HG03095 (cell line): ENCODE measurements at regions not wholly inside any gene's neighbourhood (a gene's known extent, or its start where the extent isn't known, plus 50 kb on each side); places are given as distances from the start of the nearest gene placed in this dataset.
"Not testable (repeated sequence)": the region's sequence is repeated elsewhere in the genome, so short reads cannot be mapped to it uniquely, and the experiment has no call there.

ENCODE experiments used
- ATAC-seq: cut with Tn5 transposase; IDR thresholded peaks from one replicate; pipeline ENCODE4 v1.9.1; 2021; ENCODE audit warnings: moderate library complexity; ENCODE audit not compliant: unreplicated experiment

DNA sequence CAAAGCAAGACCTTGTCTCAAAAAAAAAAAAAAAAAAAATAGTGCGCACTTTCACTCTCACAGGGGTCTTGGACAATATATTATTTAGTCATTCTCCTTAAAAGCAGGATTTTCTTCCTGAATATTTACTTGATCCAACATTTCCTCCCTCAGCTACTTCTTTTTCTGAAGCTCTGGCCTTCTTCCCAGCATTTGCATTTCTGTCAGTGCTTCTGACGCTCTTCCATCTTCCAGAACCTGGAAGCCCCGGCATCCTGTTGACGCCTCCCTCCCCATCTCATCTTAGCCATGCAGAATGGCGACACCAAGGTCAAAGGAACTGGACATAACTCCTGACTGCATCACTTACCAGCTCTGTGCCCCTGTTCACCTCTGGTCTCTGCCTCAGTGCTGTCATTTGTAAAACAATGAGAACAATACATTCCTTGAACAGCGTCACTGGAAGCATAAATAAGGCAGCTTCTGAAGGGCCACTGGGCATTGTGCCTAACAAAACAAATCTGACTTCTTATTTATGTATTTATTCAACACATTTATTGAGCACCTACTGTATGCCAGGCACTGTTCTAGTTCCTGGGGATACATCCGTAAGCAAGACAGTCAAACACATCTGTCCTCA lies 90.9 kb upstream of the MDM1 start:
- no peak for ATAC-seq

DNA sequence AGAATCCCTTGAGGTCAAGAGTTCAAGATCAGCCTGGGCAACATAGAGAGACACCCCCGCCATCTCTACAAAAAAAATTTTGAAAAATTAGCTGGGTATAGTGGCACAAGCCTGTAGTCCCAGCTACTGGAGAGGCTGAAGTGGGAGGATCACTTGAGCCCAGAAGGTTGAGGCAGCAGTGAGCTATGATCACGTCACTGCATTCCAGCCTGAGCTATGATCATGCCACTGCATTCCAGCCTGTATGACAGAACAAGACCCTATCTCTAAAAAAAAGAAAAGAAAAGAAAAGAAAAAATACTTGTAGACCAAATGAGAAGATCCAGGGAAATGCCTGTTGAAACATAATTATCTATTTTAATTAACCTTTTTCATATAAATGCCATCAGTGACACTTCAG lies 93.8 kb upstream of the MDM1 start:
- ATAC-seq, result no peak

DNA sequence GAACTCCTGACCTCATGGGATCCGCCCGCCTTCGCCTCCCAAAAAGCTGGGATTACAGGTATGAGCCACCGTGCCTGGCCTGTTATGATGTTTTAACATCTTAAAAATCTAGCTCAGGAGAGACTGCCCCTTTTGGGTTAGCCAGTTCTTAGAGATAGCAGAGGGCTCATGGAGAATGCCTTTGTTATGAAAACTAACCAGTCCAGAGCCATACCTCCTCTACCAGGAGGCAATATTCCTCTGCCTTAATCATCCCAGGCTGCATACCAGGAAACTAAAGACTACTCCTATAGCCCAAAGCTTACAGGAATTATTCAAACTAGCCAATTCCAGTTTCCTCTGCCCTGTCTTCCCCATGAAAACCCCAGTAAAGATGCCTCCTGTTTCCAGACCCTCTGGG lies 96.0 kb upstream of the MDM1 start:
- ATAC-seq, result no peak

DNA sequence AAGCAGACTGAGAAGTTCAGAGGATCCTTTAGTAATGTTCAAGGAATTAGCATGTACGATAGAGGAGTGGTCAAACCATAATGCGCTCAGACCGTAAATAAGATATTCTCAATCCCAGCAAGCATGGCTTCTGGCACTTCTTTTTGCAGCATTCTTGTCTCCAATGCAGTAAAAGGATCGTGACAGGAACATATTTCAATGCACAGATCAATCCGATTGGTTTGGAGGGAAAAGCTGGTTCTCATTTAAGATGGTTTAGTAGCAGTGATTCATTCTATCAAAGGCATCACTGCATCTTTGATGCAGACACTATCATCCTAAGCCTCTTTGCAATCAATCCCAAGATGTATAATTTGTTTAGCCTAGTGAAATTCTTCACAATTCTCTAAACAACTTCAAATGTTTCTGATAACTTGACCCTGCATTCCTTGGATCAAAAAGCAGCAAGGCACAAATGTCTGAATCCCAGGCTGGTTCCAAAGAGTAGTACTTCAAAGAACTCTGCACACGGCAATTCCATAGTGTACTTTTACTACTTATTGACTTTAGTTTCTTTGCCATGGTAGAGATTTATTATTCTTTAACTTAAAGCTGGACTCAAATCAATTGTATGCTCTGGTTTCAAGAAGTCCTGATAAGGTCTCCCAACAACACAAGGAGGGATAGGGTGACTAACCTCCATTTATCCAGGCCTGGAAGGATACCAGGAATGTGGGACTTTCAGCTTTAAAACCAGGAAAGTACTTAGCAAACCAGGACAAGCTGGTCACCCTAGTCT lies 96.8 kb upstream of the MDM1 start:
- ATAC-seq, result no peak

DNA sequence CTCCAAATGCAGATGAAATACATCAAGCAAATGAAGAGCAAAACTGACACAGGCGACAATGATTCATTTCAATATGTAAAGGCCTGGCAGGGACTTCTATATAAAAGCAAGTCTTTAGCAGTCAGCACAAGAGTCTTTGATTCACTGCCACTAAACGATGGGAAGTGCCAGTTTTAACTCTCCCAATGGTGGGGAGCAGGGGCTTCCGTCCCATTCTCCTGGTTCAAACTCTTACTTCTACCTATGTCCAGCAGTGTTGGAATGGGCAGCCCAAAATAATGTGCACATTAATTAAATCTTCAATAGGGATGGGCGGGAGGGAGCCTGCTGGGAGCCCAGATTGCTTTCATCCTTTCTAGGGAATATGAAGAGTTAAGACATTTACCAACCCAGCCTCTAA lies 97.5 kb upstream of the MDM1 start:
- no peak for ATAC-seq

DNA sequence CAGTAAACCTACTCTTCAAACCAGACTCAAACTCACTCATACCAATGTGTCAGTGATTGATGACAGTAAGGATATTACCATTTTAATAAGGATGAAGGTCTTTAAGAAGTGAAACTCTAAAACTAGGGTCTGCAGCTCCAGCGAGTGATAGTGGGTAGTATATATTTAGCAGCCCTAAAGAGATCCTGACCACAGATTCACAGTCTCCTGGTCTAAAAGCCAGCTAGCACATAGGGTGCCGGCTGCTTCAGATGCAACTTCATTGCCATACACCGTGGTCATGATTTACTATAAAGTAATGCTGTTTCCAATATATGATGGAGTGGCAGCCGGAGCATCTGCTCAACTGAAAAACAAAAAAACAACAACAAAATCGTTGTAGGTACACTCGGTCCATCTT lies 99.6 kb upstream of the MDM1 start:
- no peak for ATAC-seq

DNA sequence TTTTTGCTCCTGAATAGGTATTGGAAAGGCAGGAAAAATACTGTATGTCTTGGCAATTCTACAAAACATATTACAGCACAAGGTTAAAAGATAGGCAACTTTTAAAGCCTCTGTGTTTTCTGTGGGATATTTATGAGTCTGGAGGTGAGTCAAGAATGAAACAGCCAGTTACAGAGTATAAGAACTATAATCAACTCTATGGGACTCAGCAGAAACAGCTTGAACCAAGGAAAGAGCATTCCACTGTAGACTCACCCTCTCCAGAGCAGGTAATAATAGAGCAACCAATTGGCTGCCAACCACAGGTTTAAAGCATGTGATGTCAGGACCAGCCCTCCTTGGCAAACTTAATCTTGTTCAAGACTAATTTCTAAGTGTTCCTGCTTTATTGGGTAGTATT lies 100.5 kb upstream of the MDM1 start:
- ATAC-seq, result no peak

DNA sequence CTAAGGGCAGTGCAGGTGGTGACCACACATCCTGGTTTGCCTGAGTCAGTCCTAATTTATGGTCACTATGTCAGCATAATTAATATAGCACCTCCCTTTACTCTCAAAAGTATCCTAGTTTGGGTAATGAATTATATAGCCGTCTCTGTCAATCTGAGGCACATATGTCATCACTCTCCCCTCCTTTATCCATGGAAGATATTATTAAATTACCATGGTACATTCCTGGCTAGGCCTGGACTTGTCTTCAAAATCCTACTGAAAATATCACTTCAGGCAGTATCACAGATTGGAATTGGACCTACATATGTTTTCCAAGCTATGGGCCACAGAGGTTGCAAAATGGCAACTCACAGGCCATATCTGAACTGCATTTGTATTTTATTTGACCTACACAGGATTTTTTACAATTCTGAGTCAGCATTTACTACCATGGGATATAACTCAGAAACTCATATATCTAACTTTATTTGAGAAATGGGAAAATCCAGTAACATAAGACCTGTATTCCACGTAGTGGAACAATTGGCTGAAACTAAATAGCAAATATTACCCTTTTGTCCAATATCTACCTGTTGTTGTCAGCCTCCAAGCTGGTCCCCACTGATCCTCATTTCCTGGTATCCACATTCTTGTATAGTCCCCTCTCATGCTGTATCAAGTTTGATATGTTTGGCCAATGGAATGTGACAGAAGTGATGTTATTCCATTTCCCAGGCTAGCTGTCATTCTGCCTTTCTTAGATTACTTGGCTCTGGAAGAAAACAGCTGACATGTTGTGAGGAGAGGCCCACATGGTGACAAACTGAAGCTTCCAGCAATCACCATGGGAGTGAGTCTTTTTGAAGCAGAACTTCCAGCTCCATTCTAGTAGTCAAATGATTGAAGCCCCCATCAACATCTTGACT lies 102.5 kb upstream of the MDM1 start:
- ATAC-seq, result no peak

DNA sequence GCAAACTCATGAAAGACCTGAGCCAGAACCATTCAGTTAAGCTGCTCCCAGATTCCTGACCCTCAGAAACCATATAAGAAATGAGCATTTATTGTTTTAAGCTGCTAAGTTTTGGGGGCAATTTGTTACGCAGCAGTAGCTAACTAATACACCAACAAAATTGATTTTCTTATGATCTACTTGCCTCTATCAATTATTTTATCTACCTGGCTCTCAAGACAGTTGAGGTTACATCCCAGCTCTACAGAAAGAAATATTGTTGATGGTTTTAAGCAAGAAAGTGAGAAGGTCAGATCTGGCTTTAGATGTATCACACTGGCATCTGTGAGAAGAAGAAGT lies 103.1 kb upstream of the MDM1 start:
- ATAC-seq, result no peak

DNA sequence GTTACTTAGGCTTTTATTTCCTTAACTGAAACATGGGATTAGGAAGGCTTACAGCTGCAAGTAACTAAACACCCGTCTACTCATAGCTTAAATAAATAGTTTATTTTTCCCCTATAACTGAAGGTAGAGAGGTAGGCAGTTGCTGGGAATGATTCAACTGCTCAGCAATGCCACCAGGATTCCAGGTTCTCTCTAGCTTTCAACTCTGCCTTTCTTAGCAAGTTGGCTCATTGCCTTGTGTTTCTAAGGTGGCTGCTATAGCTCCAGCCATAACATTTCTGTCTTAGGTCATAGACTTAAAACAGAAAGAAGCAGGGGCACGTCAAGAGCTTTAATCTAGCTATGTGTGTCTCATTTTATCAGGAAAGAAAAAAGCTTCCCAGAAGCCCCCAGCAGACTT lies 103.7 kb upstream of the MDM1 start:
- ATAC-seq, result no peak

DNA sequence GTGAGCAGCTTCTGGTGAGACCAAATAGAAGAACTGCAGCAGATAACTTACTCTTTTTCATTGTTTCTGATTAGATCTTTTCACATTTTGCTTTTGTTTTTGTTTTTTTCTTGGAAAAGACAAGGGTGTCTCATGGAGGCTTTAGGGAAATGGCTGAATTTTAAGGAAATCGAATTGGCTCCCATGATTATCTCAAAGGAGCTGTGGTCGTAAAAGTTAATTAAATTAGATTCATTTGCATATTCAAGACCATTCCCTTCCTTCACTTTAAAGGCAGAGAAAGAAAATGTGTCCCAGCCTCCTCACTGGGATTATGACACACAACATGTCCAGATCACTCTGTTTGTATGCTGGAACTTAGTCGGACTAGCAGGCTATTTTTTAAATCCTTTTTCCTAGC lies 106.4 kb upstream of the MDM1 start:
- ATAC-seq, result no peak

DNA sequence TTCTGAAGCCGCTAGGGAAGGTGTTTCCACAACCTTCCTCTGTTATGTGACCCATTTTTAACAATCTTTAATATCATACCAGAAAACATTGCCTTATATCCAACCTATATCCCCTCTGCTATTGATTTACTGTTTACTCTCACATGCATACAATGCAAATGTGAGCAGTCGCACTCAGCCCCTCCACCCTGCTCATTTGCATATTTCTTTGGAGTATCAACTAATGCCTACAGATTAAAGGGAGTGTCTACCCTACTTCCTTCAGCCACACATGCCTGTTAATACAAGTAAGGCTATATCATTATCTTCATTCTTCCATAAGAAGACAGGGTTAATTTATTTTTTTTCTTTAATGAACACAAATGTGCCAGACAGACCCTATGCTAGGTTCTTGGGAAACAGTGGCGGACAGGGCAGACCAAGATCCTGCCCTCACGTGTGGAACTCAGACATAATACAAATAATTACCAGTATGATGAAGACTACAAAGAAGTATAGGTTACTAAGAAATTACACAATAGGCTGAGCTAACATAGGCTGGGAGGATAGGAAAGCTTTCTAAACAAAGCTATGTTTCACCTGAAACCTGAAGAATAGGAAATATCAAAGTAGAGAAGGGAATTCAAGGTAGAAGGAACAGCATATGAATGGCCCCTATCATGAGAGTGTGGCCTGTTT lies 107.3 kb upstream of the MDM1 start:
- no peak for ATAC-seq

DNA sequence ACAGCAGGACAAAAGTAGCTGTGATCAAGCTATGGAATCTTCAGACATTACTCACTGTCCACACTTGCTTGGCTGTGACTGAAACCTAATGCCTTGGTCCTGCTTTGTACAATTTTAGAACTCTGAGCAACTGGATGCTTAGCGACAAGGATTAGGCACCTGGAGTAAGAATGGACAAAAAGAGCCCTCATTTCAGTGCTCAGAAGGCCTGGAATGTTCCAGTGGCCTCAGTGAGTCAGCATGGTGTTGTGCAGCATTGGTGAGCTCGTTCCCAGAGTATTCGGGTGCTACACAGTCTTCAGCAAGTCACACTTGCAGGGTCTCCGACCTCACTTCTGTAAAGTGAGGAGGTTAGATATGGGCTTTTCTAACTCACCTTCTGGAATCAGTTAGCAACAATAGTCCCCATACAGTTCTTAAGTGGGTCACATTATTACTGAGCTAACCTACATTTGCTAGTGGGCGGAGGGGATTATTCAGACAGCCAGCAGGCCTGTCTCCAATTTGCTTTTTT lies 108.0 kb upstream of the MDM1 start:
- no peak for ATAC-seq

DNA sequence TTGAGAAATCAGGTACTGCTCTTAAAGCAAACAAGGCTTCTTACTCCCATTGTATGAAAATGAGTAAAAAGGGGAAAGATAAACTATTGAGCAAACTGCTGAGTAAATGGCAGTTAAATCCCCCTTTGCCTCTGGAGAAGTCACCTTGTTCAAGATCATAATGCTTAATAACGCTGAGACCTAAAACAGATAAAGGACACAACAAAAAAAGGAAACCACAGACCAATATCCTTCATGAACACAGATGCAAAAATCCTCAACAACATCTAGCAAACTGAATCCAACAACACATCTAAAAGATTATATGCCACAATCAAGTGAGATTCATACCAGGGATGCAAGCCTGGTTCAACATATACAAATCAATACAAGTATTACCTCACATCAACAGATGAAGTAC lies 109.0 kb upstream of the MDM1 start:
- ATAC-seq, result no peak

DNA sequence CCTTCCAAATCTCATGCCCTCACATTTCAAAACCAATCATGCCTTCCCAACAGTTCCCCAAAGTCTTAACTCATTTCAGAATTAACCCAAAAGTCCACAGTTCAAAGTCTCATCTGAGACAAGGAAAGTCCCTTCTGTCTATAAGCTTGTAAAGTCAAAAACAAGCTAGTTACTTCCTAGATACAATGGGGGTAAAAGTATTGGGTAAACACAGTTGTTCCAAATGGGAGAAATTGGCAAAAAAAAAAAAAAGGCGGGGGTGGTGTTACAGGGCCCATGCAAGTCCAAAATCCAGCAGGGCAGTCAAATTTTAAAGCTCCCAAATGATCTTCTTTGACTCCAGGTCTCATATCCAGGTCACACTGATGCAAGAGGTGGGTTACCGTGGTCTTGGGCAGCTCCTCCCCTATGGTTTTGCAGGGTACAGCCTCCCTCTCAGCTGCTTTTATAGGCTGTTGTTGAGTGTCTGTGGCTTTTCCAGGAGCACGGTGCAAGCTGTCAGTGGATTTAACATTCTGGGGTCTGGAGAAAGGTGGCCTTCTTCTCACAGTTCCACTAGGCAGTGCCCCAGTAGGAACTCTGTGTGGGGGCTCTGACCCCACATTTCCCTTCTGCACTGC lies 110.3 kb upstream of the MDM1 start:
- ATAC-seq, result not testable (repeated sequence)

DNA sequence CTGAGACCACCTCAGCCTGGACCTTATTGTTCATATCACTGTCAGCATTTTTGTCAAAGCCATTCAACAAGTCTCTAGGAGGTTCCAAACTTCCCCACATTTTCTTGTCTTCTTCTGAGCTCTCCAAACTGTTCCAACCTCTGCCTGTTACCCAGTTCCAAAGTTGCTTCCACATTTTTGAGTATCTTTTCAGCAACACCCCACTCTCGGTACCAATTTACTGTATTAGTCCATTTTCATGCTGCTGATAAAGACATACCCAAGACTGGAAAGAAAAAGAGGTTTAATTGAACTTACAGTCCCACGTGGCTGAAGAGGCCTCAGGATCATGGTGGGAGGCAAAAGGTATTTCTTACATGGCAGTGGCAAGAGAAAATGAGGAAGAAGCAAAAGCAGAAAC lies 111.5 kb upstream of the MDM1 start:
- not testable (repeated sequence) for ATAC-seq

DNA sequence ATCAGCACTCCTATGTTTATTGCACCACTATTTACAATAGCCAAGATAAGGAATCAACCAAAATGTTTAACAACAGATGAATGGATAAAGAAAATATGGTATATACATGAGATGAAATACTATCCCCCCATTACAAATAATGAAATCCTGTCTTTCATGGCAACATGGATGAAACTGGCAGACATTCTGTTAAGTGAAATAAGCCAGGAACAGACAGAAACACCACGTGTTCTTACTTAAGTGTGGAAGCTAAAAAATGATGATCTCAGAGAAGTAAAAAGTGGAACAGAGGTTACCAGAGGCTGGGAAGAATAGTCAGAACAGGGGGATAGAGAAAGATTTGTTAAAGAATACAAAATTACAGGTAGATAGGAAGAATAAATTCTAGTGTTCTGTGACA lies 113.7 kb upstream of the MDM1 start:
- ATAC-seq, result no peak

DNA sequence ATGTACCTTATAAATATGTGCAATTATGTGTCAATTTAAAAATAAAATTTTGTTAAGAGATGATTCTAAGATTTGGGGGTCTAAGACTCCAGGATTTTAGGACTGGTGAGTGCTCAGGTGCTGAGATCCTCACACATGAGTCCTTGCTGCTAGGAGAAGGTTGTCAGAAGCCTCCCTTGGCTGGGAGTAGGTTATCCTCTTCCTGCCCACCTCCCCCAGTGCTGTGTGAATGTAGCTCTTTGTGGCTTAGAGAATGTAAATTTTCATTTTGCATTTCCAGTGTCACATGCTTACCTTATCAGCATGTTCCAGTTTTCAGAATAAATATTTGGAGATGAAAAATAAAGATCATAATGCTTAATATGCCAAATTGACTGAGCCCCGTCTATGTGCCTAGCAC lies 114.2 kb upstream of the MDM1 start:
- no peak for ATAC-seq

DNA sequence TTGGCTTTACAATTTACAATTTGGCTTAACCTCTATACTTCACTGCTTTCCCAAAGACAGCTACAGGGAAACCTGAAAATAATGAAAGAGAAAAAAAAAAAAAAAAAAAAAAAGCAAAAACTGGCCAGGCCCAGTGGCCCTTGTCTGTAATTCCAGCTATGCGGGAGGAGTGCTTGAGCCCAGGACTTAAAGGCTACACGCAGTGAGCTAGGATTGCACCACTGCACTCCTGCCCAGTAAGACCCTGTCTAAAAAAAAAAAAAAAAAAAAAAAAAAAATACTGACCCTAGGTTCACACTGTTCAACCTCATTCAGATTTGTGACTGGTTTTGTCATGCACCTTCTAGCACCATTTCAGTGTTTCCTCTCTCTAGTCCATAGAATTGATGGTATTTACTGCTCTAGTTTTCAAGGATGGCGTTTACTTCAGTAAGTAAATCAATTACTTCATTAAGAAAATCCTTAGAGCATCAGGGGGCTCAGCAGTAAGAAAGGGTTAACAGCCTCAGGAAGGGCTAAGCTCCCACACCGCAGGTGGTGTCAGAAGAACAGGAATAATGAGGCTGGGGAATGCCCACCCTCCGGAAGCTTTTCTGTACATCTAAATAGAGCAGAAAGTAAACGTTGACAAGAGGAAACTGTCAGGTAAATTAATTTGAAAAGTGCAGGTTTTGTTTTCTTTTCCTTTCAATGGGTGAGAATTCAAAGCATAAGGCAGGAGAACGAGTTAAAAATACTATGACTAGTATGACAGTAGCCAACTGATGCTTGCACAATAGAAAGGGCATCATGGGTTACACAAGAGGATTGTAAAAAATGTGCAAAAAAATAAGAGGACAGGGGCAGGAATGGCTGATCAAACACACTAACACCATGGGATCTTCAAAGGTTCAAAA lies 115.0 kb upstream of the MDM1 start:
- ATAC-seq, result no peak

DNA sequence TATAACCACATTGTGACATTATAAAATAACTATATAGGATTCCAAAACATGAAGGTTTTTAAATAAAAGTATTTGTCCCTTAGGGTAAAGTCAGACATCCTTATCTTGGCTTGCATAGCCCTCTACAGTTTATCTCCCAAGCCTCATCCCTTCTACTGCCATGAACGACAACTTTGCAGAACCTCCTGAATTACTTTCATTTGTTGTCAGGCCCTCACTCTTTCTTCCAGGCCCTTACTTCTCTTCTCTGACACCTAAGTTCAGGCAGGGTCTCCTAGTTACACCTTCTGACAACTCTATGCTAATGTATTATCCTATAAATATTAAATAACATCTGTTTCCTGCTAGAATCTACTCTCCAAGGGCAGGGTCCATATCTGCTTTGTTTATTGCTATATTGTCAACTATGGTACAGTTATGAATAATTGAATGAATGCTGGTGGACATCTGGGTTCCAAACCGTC lies 115.7 kb upstream of the MDM1 start:
- ATAC-seq, result no peak
